KMS-11 (cell line): ENCODE measurements at regions not wholly inside any gene's neighbourhood (a gene's known extent, or its start where the extent isn't known, plus 50 kb on each side); places are given as distances from the start of the nearest gene placed in this dataset.

ENCODE experiments used
- H2AFZ ChIP-seq: fragments of 200-600 bp; sonication (generic); 2 replicates; pipeline ENCODE4 v1.6.1; 2016; ENCODE audit warnings: antibody characterized with exemption, mixed run types, low read depth
- H3K27ac ChIP-seq: fragments of 200-600 bp; sonication (generic); 2 replicates; pipeline ENCODE4 v1.6.1; 2016; ENCODE audit warnings: mild to moderate bottlenecking, mixed run types
- H3K27me3 ChIP-seq: fragments of 200-600 bp; sonication (generic); 2 replicates; pipeline ENCODE4 v1.6.1; 2017; ENCODE audit warnings: mild to moderate bottlenecking, low read depth, mixed run types, moderate library complexity; ENCODE audit not compliant: insufficient read depth
- H3K36me3 ChIP-seq: fragments of 200-600 bp; sonication (generic); 2 replicates; pipeline ENCODE4 v1.6.1; 2017; ENCODE audit warnings: mild to moderate bottlenecking, mixed run types; ENCODE audit not compliant: insufficient read depth
- H3K4me1 ChIP-seq: fragments of 200-600 bp; sonication (generic); 2 replicates; pipeline ENCODE4 v1.6.1; 2016; ENCODE audit warnings: mild to moderate bottlenecking, low read depth, mixed run types; ENCODE audit not compliant: poor library complexity, severe bottlenecking
- H3K4me2 ChIP-seq: fragments of 200-600 bp; sonication (generic); 2 replicates; pipeline ENCODE4 v1.7.0; 2016; ENCODE audit warnings: mild to moderate bottlenecking, mixed run types
- H3K4me3 ChIP-seq: fragments of 200-600 bp; sonication (generic); IDR thresholded peaks from 2 replicates; pipeline ENCODE4 v1.6.1; 2017; ENCODE audit warnings: low read depth, low read length, mixed read lengths; ENCODE audit not compliant: insufficient read depth
- H3K79me2 ChIP-seq: fragments of 200-600 bp; sonication (generic); 2 replicates; pipeline ENCODE4 v1.6.1; 2016; ENCODE audit warnings: low read depth, mixed run types; ENCODE audit not compliant: insufficient read depth
- H3K9ac ChIP-seq: fragments of 200-600 bp; sonication (generic); 2 replicates; pipeline ENCODE4 v1.6.1; 2016; ENCODE audit warnings: mild to moderate bottlenecking, mixed run types
- H4K20me1 ChIP-seq: fragments of 200-600 bp; sonication (generic); 2 replicates; pipeline ENCODE4 v1.6.1; 2016; ENCODE audit warnings: mild to moderate bottlenecking, mixed run types; ENCODE audit not compliant: insufficient read depth
- TF ChIP-seq, protein P1 (sequence below): fragments of 200-600 bp; sonication (generic); conservative IDR thresholded peaks from 2 replicates; pipeline ENCODE4 v1.6.1; 2017; ENCODE audit warnings: low read depth, mild to moderate bottlenecking, antibody characterized with exemption, low read length, moderate library complexity, mixed read lengths

DNA sequence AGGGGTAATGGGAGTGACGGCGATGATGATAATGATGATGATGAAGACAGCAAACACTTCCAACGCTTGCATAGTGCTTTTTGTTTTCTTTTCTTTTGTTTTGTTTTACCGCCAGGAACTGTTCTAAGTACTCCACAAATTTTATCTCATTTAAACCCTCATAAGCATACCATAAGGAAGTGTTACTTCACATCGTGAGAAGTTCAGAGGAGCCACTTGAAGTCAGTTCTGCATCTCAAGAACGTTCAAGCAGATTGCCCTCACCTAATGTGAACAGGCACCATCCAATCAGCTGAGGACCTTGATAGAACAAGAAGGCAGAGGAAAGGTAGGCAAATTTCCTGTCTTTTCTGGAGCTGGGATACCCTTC, 104.1 kb downstream of the LSM3 start:
- Histone ChIP-seq H3K4me3 (no peak overlapping the region), H4K20me1 (no peaks in the 10 kb centered on the region), H3K4me1 (no peaks in the 10 kb centered on the region), H3K36me3 (no peaks in the 10 kb centered on the region), H3K27me3 (no peaks in the 10 kb centered on the region), H3K27ac (no peak overlapping the region), H3K9ac (no peak overlapping the region), H2AFZ (no peak overlapping the region), H3K79me2 (no peaks in the 10 kb centered on the region), H3K4me2 (no peak overlapping the region)
- TF ChIP-seq, protein P1, sequence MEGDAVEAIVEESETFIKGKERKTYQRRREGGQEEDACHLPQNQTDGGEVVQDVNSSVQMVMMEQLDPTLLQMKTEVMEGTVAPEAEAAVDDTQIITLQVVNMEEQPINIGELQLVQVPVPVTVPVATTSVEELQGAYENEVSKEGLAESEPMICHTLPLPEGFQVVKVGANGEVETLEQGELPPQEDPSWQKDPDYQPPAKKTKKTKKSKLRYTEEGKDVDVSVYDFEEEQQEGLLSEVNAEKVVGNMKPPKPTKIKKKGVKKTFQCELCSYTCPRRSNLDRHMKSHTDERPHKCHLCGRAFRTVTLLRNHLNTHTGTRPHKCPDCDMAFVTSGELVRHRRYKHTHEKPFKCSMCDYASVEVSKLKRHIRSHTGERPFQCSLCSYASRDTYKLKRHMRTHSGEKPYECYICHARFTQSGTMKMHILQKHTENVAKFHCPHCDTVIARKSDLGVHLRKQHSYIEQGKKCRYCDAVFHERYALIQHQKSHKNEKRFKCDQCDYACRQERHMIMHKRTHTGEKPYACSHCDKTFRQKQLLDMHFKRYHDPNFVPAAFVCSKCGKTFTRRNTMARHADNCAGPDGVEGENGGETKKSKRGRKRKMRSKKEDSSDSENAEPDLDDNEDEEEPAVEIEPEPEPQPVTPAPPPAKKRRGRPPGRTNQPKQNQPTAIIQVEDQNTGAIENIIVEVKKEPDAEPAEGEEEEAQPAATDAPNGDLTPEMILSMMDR = no peak

DNA sequence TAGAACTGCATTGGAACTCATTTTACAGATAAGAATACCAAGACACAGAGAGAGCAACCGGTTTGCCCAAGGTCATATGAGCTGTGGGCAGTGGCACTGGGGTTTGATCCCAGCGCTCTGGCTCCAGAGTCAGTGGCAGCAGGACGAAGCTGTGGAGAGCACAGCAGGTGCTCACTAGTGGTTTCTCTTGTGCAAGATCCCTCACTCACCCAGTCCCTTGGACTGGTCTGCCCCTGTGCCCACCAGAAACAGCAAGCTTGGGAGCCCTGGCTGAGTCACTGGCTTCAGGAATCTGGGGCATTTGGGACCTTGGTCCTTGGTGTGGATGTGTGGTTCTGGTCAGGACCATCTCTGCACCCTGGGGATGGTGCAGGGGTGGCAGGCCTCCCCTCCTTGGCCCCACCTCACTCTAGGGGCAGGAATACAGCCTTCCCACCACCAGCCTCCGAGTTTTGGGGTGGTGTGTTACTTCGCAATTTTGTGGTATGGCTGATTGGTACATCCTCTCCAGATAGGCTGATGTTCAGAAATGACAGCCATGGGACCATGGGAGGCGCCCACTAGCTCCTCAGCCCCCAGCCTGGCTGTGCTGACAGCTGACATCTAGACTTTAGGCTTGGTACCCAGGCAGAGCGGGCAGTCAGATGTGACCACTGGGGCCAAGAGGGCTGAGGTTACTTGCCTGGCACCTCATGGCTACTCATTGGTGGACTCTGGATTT, 104.6 kb downstream of the LSM3 start:
- Histone ChIP-seq H2AFZ (no peak overlapping the region), H3K36me3 (no peaks in the 10 kb centered on the region), H3K4me2 (no peak overlapping the region)

DNA sequence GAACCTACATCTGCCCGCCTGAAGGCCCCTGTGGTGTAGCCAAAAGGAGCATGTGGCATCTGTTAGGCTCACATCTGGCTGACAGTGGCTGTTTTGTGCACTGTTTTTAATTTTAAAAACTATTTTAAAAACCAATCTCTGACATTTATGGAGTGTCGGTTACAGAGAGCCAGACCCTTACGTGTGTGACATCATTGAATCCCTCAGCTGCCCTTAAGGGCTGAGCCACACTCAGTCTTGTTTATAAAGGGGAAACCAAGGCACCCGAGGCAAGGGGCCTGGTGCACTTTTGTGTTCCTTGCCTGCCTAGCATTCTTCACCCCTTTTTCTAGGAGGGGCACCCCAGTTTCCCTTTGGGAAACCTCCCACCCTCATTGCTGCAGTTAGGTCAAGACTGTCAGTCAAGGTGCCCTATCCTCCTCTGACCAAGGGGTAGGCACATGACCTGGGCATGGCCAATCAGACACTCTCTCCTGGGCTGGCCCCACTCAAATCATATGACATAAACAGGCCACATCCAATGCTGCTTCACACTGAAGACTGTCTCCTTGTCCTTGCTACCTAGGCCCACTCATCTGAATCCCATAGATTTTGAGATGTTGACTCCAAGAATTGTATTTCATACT, 105.3 kb downstream of the LSM3 start:
- no peak overlapping the region for H3K4me2 ChIP-seq
- no peak overlapping the region for H2AFZ ChIP-seq
- no peaks in the 10 kb centered on the region for H3K27me3 ChIP-seq
- no peak overlapping the region for H3K9ac ChIP-seq
- no peak overlapping the region for H3K27ac ChIP-seq
- H3K79me2 ChIP-seq = no peaks in the 10 kb centered on the region
- H4K20me1 ChIP-seq = no peaks in the 10 kb centered on the region
- no peaks in the 10 kb centered on the region for H3K36me3 ChIP-seq
- TF ChIP-seq, protein P1 = no peak
- H3K4me3 ChIP-seq = no peak overlapping the region
- no peaks in the 10 kb centered on the region for H3K4me1 ChIP-seq

More for the DNA sequence above, 104.6 kb downstream of the LSM3 start:
- Histone ChIP-seq H3K79me2 (no peaks in the 10 kb centered on the region), H4K20me1 (no peaks in the 10 kb centered on the region), H3K9ac (no peak overlapping the region), H3K4me1 (no peaks in the 10 kb centered on the region), H3K27ac (no peak overlapping the region), H3K4me3 (no peak overlapping the region), H3K27me3 (no peaks in the 10 kb centered on the region)
- TF ChIP-seq, protein P1 = no peak

DNA sequence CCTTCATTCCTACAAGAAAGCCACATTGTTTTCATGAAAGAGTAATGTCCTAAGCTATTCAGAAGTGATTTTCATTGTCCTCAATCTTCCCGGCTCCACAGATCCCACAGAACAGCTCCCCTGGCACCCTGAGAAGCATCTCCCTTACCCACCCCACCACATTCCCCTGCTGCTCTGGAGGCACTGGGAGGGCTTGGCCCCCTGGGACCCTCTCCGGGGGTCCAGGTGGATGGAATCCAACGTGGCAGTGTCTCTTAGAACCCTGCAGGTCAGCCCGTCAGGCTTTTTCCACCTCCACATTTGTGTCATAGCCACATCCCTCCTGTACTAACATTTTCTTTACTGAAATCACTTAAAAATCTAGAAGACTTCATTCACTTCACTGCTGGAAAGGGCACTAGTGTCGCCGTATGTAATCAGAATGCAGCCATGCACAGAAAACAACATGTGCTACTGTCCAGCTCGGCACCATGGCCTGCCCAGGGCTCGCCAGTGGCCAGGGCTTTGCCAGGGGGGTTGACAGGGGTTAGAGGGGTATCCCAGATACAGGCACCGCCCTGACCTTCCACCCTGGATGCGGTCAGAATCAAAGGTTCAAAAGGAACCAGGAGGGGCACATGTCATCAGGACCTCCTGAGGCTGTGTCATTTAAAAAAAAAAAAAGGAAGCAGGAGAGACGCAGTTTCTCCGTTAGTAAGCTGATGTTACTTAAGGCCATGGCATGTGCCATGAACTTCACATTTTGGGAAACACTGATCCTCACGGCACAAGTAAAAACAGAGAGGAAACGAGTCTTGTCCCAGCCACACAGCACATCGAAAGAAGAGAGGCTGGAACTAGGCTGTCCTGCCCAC, 106.3 kb downstream of the LSM3 start:
- H3K4me2 ChIP-seq = no peak overlapping the region
- no peak overlapping the region for H3K4me3 ChIP-seq
- H3K9ac ChIP-seq = no peak overlapping the region
- TF ChIP-seq, protein P1 = no peak
- no peak overlapping the region for H2AFZ ChIP-seq
- no peaks in the 10 kb centered on the region for H3K36me3 ChIP-seq
- H3K27me3 ChIP-seq = no peaks in the 10 kb centered on the region
- no peaks in the 10 kb centered on the region for H3K79me2 ChIP-seq
- no peak overlapping the region for H3K27ac ChIP-seq
- no peaks in the 10 kb centered on the region for H3K4me1 ChIP-seq
- H4K20me1 ChIP-seq = no peaks in the 10 kb centered on the region
